Suprapubic skin (tissue), 4 donors: ENCODE measurements at regions not wholly inside any gene's neighbourhood (a gene's known extent, or its start where the extent isn't known, plus 50 kb on each side); places are given as distances from the start of the nearest gene placed in this dataset.

Source experiments
- CTCF ChIP-seq, 2 donors: fragments of 200-600 bp in 1 of 2; fragments of 450-650 bp in 1 of 2; sonication (generic) in 1 of 2; IDR thresholded peaks; one replicate each; pipeline ENCODE4 v1.5.1; 2016 to 2019; ENCODE audit warnings: antibody characterized with exemption in 2 of 2, mild to moderate bottlenecking in 1 of 2, moderate library complexity in 1 of 2
- EP300 ChIP-seq: sonication (generic); formaldehyde crosslinking; IDR thresholded peaks from one replicate; pipeline ENCODE4 v1.6.1; 2017; ENCODE audit warnings: antibody characterized with exemption
- POLR2A ChIP-seq, 2 donors: fragments of 450-650 bp; IDR thresholded peaks; one replicate each; pipeline ENCODE4 v1.6.1; 2017; ENCODE audit warnings: antibody characterized with exemption in 2 of 2, mild to moderate bottlenecking in 2 of 2, moderate library complexity in 2 of 2
- POLR2AphosphoS5 ChIP-seq, 3 donors: sonication (generic); formaldehyde crosslinking; IDR thresholded peaks; one replicate each; pipeline ENCODE4 v1.6.1; 2017; ENCODE audit warnings: antibody characterized with exemption in 3 of 3

GRCh38 chr14:86933460-86933859 lies 1059.5 kb downstream of the GALC start:
- no peak for TF ChIP-seq CTCF (IDR thresholded peaks at IDR 0.05)
- TF ChIP-seq EP300: no peak
- TF ChIP-seq POLR2A (IDR thresholded peaks at IDR 0.05): no peak
- no peak for TF ChIP-seq POLR2AphosphoS5 (IDR thresholded peaks at IDR 0.05)
